Activated CD8-positive, alpha-beta memory T cell treated with anti-CD3 and anti-CD28 coated beads for 24 hours (primary cell): ENCODE measurements at regions not wholly inside any gene's neighbourhood (a gene's known extent, or its start where the extent isn't known, plus 50 kb on each side); places are given as distances from the start of the nearest gene placed in this dataset.
"Not testable (repeated sequence)": the region's sequence is repeated elsewhere in the genome, so short reads cannot be mapped to it uniquely, and the experiment has no call there.

Source experiments
- DNase-seq: peaks from one replicate; pipeline ENCODE4 v3.0.0-alpha.2; 2020

DNA sequence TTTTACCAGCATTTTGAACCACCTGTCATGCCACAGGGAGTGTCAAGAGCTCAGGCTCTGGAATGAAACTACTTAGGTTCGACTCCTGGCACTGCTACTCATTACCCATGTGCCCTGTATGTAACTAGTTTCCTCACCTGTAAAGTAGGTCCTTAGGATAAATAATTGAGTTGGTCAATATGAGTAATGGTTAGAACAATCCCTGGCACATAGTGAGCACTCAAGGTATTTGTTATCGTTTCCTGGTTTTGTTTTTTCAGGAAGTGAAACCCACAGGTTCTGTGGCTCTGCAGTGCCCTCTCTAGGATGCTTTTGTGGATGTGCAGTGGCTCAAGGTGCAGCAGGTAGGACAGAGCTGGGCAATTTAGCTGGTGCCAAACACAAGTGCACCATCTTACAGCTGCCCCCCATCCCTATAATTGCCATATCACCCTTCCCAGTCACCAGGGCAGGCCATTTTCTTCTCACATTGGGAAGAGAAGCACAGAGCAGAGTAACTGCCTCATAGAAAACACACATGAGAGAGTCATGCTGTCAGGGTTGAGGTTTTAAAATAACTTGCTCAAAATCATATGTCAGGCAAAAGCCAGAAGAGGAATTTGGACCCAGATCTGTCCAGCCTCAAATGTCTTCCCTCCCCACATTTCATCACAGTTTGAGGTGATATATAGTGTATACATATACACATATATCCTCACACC, 297.5 kb downstream of the RPAP3 start:
- DNase-seq, result no peak

DNA sequence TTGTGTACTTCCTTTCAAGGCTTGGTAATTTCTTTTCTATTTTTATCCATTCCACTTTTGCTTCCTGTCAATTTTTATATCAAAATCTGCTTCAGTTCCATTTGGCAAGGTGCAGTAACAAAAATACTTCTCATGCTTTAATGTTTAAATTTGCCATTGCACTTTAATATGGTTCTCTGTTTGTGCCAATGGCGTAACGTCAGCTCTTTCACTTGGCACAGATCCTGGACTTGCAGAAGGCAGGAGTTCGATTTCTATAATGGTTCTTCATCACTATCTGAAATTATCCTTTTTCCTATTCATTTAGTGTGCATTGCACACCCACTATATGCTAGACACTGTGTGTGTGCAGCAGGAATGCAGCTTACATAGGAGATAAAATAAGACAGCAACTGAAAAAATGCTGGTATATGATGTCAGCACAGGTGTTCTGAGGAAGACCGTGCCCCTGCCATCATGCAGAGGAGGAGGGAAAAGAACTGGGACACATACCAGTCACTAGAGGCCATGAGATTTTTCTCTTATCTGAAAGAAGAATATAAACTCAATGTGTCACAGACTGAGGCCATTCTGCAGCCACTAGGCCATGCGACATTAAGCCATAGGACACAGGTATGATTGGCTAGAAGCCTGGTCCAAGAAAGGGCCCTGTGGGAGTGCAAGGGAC, 298.2 kb downstream of the RPAP3 start:
- DNase-seq, result no peak

DNA sequence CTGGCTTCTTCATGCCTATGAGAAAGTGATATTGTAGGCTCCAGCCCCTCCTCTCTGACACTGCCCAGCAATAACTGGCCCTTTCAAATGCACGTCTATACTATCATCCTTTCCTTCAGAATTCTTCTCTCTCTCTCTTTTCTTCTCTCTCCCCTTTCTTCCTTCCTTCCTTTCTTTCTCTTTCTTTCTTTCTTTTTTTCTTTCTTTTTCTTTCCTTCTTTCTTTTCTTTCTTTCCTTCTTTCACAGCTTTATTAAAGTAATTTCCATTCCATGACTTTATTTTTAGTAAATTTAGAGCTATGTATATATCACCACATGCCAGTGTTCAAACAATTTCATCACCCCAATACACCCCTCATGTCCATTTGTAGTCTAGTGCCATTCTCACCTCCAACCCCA, 302.1 kb downstream of the RPAP3 start:
- no peak for DNase-seq

DNA sequence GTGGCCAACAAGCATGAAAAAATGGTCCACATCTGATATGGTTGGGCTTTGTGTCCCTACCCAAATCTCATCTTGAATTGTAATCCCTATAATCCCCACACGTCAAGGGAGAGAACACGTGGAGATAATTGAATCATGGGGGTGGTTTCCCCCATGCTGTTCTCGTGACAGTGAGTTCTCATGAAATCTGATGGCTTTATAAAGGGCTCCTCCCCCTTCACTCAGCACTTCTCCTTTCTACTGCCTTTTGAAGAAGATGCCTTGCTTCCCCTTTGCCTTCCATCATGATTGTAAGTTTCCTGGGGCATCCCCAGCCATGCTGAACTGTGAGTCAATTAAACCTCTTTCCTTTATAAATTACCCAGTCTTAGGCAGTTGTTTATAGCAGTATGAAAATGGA, 304.6 kb downstream of the RPAP3 start:
- not testable (repeated sequence) for DNase-seq

DNA sequence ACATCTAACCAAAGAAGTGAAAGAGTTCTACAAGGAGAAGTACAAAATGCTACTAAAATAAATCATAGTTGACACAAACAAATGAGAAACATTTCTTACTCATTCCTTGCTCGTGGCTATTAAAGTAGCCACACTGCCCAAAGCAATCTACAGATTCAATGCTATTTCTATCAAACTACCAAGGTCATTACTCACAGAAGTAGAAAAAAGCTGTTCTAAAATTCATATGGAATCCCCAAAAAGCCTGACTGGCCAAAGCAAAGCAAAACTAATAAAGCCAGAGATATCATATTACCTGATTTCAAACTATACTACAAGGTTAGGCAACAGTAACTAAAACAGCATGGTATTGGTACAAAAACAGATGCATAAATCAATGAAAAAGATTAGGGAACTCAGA, 305.6 kb downstream of the RPAP3 start:
- no peak for DNase-seq

- peak; percentile 79 for DNase-seq
Observed at GRCh38 chr12:47397664-47398281, 308.1 kb downstream of the RPAP3 start.

- DNase-seq, result no peak
Observed at GRCh38 chr12:47396902-47397663, 308.7 kb downstream of the RPAP3 start.

DNA sequence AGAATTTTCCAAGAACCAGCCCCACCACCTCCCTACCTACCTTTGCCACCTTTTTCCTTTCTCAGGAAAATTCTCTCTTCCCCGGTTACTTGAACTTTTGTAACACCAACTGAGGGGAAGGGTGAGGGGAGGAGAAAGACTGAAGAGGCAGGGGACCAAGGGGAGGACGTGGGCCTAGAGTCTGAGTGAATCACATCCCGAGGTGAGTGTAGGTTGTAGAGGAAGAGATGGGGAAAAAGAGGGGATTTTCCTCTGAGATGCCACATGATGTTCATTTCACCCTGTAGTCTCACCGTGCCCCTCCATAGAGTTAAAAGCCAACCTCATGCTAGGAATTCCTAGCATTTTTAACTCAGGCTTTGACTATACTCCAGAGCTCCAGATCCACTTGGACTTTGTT, 311.8 kb downstream of the RPAP3 start:
- no peak for DNase-seq

GRCh38 chr12:47393403-47393790, 312.4 kb downstream of the RPAP3 start:
- no peak for DNase-seq

- peak; percentile 85 for DNase-seq
Observed at GRCh38 chr12:47391566-47391965, 311.8 kb upstream of the AMIGO2 start.

- no peak for DNase-seq
Observed at GRCh38 chr12:47388712-47389111, 309.0 kb upstream of the AMIGO2 start.

- no peak for DNase-seq
Observed at GRCh38 chr12:47387994-47388393, 308.2 kb upstream of the AMIGO2 start.

GRCh38 chr12:47385653-47386052, 305.9 kb upstream of the AMIGO2 start:
- no peak for DNase-seq

GRCh38 chr12:47383942-47384341, 304.2 kb upstream of the AMIGO2 start:
- DNase-seq, result no peak

DNA sequence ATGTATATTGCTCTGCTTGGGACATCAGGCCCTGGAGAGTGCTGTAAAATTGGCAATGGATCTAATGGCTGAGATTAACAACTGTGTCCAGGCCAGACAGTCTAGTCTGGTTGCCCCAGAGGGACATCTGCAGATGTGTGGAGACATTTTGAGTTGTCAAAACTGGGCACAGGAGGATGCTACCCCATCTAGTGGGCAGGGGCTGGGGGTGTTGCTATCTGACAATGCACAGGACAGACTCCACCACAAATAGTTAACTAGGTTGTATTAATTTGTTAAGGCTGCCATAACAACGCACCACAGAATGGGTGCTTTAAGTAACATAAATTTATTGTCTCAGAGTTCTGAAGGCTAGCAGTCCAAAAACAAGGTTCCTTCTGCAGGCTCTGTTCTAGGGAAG, 302.5 kb upstream of the AMIGO2 start:
- no peak for DNase-seq

GRCh38 chr12:47378907-47379306, 299.1 kb upstream of the AMIGO2 start:
- no peak for DNase-seq

GRCh38 chr12:47378222-47378582, 298.4 kb upstream of the AMIGO2 start:
- no peak for DNase-seq

- DNase-seq, result no peak
Observed at GRCh38 chr12:47377414-47378221, 297.9 kb upstream of the AMIGO2 start.

DNA sequence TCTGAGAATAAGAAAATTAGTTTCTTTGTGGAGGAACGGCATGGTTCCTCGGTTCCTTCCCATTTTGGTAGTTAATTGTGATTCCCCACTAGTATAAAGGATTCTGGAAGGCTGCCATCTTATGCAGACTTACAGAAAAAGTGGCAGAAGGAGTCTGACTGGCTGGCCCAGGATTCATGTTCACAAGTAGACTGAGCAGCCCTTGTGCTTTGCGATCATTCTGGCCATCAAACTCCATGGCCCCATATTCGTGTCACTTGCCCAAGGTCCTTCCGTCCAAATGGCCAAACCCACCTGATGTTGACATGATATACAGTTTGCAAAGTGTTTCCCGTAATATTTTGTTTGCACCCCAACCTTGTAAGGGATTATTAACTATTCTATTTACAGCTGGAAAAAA, 297.2 kb upstream of the AMIGO2 start:
- no peak for DNase-seq

DNA sequence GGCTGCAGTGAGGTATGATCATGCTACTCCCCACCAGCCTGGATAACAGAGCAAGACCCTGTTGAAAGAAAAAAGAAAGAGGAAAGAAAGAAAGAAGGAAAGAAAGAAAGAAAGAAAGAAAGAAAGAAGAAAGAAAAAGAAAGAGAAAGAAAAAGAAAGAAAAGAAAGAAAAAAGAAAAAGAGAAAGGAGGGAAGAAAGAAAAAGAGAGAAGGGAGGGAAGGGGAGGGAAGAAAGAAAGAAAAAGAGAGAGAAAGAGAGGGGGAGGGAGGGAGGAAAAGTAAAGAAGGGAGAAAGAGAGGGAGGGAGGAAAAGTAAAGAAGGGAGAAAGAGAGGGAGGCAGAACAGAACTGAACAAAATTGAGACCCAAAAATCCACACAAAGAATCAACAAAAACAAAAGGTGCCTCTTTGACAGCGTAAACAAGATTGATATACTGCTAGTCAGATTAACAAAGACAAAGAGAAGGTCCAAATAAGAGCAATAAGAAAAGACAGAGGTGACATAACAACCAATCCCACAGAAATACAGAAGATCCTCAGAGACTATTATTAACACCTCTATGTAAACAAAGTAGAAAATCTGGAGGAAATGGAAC, 293.9 kb upstream of the AMIGO2 start:
- DNase-seq, result no peak

DNA sequence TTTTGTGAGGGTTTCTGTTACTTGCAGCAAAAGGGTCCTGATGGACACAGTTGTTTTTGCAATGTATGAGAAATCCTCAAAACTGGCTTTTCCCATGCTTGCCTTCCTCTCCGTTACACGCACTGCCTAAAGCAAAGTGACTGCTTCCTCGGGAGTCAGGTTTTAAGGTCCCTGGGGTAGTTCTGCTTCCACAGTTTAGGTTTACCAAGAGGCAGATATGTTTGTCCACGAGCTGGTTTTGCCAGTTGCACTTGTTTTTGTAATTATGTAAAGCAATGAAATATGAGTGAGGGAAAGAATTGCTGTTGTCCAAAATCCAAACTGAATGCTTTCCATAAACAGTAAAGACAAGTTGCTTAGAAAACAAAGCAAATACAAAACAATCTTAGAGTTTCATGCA, 290.7 kb upstream of the AMIGO2 start:
- DNase-seq, result no peak

DNA sequence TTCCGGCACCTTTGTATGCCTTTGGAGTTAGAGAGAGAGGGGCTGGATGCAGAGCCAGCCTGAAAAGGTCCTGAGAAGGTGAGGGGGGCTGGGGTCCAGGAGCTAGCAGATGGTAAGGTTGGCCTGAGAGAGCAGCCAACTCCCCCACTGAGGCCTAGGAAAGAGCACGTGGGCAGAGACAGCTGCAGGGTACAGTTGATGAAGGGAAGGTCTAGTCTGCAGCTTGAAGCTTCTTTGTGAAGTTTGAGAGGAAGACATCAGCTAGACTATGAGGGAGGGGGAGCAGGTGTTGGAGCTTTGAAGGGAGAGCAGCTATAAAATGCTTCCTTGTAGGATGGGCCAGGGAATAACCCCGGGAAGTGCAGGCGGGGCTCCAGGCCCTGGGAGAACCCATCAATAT, 289.3 kb upstream of the AMIGO2 start:
- no peak for DNase-seq
